SK-N-SH treated with all-trans-retinoic acid at 6 μM for 48 hours (cell line): ENCODE measurements at regions not wholly inside any gene's neighbourhood (a gene's known extent, or its start where the extent isn't known, plus 50 kb on each side); places are given as distances from the start of the nearest gene placed in this dataset.

ENCODE experiments used
- ATAC-seq: fragments of 200-7000 bp; cut with Tn5 transposase; 3 replicates; pipeline ENCODE4 v1.9.1; 2020; ENCODE audit warnings: mild to moderate bottlenecking, moderate library complexity
- ARNTL ChIP-seq: fragments of 450-650 bp; formaldehyde crosslinking; IDR thresholded peaks from 2 replicates; pipeline ENCODE4 v1.5.0; 2020; ENCODE audit warnings: low read depth, mild to moderate bottlenecking, moderate library complexity, borderline replicate concordance
- CSDC2 ChIP-seq: fragments of 250-450 bp; sonication (Bioruptor Pico); IDR thresholded peaks from 2 replicates; pipeline ENCODE4 v1.5.0; 2020; ENCODE audit warnings: mild to moderate bottlenecking, moderate library complexity
- CSRNP3 ChIP-seq: fragments of 250-450 bp; sonication (Bioruptor Pico); IDR thresholded peaks from 2 replicates; pipeline ENCODE4 v1.5.1; 2021; ENCODE audit warnings: mild to moderate bottlenecking, moderate library complexity
- ESRRG ChIP-seq: fragments of 250-450 bp; sonication (Bioruptor Pico); IDR thresholded peaks from 2 replicates; pipeline ENCODE4 v1.6.1; 2021; ENCODE audit warnings: mild to moderate bottlenecking
- GLIS3 ChIP-seq: fragments of 250-450 bp; sonication (Bioruptor Pico); IDR thresholded peaks from 2 replicates; pipeline ENCODE4 v1.5.0; 2020; ENCODE audit warnings: mild to moderate bottlenecking, moderate library complexity
- ISL1 ChIP-seq: fragments of 250-450 bp; sonication (Bioruptor Pico); IDR thresholded peaks from 2 replicates; pipeline ENCODE4 v2.1.2; 2022; ENCODE audit warnings: mild to moderate bottlenecking, moderate library complexity
- OSR1 ChIP-seq: fragments of 250-450 bp; sonication (Bioruptor Pico); IDR thresholded peaks from 2 replicates; pipeline ENCODE4 v1.8.0; 2022; ENCODE audit warnings: moderate library complexity, mild to moderate bottlenecking, inconsistent platforms
- SNAI2 ChIP-seq: fragments of 250-450 bp; sonication (Bioruptor Pico); IDR thresholded peaks from 2 replicates; pipeline ENCODE4 v1.5.0; 2020; ENCODE audit warnings: mild to moderate bottlenecking, moderate library complexity
- ZFP3 ChIP-seq: fragments of 250-450 bp; sonication (Bioruptor Pico); IDR thresholded peaks from 2 replicates; pipeline ENCODE4 v1.5.0; 2020; ENCODE audit warnings: mild to moderate bottlenecking, moderate library complexity
- ZFP30 ChIP-seq: fragments of 450-650 bp; formaldehyde crosslinking; IDR thresholded peaks from 2 replicates; pipeline ENCODE4 v1.5.0; 2022; ENCODE audit warnings: mild to moderate bottlenecking, moderate library complexity
- ZNF70 ChIP-seq: fragments of 450-650 bp; formaldehyde crosslinking; IDR thresholded peaks from 2 replicates; pipeline ENCODE4 v1.5.0; 2020; ENCODE audit warnings: mild to moderate bottlenecking, moderate library complexity
- ZNF8 ChIP-seq: fragments of 450-650 bp; formaldehyde crosslinking; IDR thresholded peaks from 2 replicates; pipeline ENCODE4 v1.5.0; 2020; ENCODE audit warnings: mild to moderate bottlenecking, moderate library complexity
- TF ChIP-seq, protein P1 (sequence below): fragments of 250-450 bp; sonication (Bioruptor Pico); IDR thresholded peaks from 2 replicates; pipeline ENCODE4 v1.5.0; 2020; ENCODE audit warnings: mild to moderate bottlenecking, moderate library complexity
- TF ChIP-seq, protein P2 (sequence below): fragments of 250-450 bp; sonication (Bioruptor Pico); IDR thresholded peaks from 2 replicates; pipeline ENCODE4 v1.8.0; 2020; ENCODE audit warnings: mild to moderate bottlenecking, moderate library complexity, borderline replicate concordance
- TF ChIP-seq, protein P3 (sequence below): fragments of 250-450 bp; sonication (Bioruptor Pico); IDR thresholded peaks from 2 replicates; pipeline ENCODE4 v1.8.0; 2021; ENCODE audit warnings: low read depth, mild to moderate bottlenecking, moderate library complexity, borderline replicate concordance
- TF ChIP-seq, protein P4 (sequence below): fragments of 250-450 bp; sonication (Bioruptor Pico); IDR thresholded peaks from 2 replicates; pipeline ENCODE4 v1.5.1; 2020; ENCODE audit warnings: low read depth, mild to moderate bottlenecking, moderate library complexity

DNA sequence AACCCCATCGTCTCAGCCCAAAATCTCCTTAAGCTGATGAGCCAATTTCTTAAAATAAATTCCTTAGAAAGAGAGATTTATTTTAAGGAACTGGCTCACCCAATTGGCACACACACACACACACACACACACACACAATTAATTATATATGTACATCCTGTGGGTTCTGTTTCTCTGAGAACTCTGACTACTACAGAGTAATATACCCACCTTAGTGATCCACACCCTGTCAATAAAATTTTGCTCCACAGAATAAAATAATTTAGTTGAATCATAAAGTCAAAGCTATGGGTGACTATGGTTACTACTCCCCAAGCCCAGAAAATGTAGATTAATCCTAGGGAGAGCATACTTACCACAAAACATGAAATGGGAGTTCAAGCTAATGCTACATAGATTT is 131.0 kb downstream of the DMAC1 start:
- TF ChIP-seq, protein P1, sequence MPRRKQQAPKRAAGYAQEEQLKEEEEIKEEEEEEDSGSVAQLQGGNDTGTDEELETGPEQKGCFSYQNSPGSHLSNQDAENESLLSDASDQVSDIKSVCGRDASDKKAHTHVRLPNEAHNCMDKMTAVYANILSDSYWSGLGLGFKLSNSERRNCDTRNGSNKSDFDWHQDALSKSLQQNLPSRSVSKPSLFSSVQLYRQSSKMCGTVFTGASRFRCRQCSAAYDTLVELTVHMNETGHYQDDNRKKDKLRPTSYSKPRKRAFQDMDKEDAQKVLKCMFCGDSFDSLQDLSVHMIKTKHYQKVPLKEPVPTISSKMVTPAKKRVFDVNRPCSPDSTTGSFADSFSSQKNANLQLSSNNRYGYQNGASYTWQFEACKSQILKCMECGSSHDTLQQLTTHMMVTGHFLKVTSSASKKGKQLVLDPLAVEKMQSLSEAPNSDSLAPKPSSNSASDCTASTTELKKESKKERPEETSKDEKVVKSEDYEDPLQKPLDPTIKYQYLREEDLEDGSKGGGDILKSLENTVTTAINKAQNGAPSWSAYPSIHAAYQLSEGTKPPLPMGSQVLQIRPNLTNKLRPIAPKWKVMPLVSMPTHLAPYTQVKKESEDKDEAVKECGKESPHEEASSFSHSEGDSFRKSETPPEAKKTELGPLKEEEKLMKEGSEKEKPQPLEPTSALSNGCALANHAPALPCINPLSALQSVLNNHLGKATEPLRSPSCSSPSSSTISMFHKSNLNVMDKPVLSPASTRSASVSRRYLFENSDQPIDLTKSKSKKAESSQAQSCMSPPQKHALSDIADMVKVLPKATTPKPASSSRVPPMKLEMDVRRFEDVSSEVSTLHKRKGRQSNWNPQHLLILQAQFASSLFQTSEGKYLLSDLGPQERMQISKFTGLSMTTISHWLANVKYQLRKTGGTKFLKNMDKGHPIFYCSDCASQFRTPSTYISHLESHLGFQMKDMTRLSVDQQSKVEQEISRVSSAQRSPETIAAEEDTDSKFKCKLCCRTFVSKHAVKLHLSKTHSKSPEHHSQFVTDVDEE (CRISPR knock-in tag), result no peak
- no peak for TF ChIP-seq GLIS3 (CRISPR knock-in tag)
- no peak for TF ChIP-seq SNAI2 (CRISPR knock-in tag)
- TF ChIP-seq, protein P2, sequence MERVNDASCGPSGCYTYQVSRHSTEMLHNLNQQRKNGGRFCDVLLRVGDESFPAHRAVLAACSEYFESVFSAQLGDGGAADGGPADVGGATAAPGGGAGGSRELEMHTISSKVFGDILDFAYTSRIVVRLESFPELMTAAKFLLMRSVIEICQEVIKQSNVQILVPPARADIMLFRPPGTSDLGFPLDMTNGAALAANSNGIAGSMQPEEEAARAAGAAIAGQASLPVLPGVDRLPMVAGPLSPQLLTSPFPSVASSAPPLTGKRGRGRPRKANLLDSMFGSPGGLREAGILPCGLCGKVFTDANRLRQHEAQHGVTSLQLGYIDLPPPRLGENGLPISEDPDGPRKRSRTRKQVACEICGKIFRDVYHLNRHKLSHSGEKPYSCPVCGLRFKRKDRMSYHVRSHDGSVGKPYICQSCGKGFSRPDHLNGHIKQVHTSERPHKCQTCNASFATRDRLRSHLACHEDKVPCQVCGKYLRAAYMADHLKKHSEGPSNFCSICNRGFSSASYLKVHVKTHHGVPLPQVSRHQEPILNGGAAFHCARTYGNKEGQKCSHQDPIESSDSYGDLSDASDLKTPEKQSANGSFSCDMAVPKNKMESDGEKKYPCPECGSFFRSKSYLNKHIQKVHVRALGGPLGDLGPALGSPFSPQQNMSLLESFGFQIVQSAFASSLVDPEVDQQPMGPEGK (CRISPR knock-in tag), result no peak
- TF ChIP-seq, protein P3, sequence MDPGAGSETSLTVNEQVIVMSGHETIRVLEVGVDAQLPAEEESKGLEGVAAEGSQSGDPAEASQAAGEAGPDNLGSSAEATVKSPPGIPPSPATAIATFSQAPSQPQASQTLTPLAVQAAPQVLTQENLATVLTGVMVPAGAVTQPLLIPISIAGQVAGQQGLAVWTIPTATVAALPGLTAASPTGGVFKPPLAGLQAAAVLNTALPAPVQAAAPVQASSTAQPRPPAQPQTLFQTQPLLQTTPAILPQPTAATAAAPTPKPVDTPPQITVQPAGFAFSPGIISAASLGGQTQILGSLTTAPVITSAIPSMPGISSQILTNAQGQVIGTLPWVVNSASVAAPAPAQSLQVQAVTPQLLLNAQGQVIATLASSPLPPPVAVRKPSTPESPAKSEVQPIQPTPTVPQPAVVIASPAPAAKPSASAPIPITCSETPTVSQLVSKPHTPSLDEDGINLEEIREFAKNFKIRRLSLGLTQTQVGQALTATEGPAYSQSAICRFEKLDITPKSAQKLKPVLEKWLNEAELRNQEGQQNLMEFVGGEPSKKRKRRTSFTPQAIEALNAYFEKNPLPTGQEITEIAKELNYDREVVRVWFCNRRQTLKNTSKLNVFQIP, result no peak
- TF ChIP-seq ZFP30 (CRISPR knock-in tag), result no peak
- no peak for TF ChIP-seq ARNTL (CRISPR knock-in tag)
- no peak for TF ChIP-seq ESRRG (CRISPR knock-in tag)
- no peak for TF ChIP-seq CSRNP3
- no peak for TF ChIP-seq OSR1 (CRISPR knock-in tag)
- ATAC-seq, result no peak

- TF ChIP-seq ZNF8, result no peak
- TF ChIP-seq CSDC2 (CRISPR knock-in tag), result no peak
- no peak for TF ChIP-seq ZFP3 (CRISPR knock-in tag)
- ATAC-seq, result no peak
Measured at GRCh38 chr9:7665874-7666273, 133.7 kb downstream of the DMAC1 start.

GRCh38 chr9:7659766-7660165 is 139.8 kb downstream of the DMAC1 start:
- TF ChIP-seq, protein P4, sequence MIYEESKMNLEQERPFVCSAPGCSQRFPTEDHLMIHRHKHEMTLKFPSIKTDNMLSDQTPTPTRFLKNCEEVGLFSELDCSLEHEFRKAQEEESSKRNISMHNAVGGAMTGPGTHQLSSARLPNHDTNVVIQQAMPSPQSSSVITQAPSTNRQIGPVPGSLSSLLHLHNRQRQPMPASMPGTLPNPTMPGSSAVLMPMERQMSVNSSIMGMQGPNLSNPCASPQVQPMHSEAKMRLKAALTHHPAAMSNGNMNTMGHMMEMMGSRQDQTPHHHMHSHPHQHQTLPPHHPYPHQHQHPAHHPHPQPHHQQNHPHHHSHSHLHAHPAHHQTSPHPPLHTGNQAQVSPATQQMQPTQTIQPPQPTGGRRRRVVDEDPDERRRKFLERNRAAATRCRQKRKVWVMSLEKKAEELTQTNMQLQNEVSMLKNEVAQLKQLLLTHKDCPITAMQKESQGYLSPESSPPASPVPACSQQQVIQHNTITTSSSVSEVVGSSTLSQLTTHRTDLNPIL, result no peak
- no peak for TF ChIP-seq ISL1 (CRISPR knock-in tag)
- TF ChIP-seq ZFP3 (CRISPR knock-in tag), result no peak
- TF ChIP-seq CSDC2 (CRISPR knock-in tag), result no peak
- no peak for TF ChIP-seq ZNF70 (CRISPR knock-in tag)
- TF ChIP-seq CSRNP3, result no peak
- no peak for TF ChIP-seq ZFP30 (CRISPR knock-in tag)
- TF ChIP-seq ARNTL (CRISPR knock-in tag), result no peak
- TF ChIP-seq, protein P2 (CRISPR knock-in tag), result no peak
- no peak for TF ChIP-seq SNAI2 (CRISPR knock-in tag)
- no peak for ATAC-seq
